ENCODE measurements at regions not wholly inside any gene's neighbourhood (a gene's known extent, or its start where the extent isn't known, plus 50 kb on each side); places are given as distances from the start of the nearest gene placed in this dataset.

DNA sequence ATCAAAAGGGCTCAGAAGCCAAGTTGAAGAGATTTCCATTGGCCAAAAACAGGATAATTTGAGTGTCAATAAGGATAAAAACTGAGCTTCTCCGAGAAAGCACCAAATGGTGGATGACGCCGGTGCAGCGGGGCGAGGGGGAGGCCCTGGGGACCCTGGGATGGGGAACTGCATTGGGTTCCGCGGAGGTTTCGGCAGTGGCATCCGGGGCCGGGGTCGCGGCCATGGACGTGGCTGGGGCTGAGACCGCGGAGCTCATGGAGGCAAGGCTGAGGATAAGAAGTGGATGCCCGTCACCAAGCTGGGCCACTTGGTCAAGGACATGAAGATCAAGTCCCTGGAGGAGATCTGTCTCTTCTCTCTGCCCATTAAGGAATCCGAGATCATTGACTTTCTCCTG lies 97.2 kb downstream of the DMRTA2 start:
- DNase-seq, result no peak
- Histone ChIP-seq H3K36me3 (replicated peaks in 1 of 2; ENCODE audit: control insufficient read depth in 1 of 2, insufficient read depth in 2 of 2, low read length in 1 of 2) (no peaks in the 10 kb centered on the region), H3F3A (replicated peaks; ENCODE audit: insufficient read depth) (no peaks in the 10 kb centered on the region), H3K4me3 (ENCODE audit: low read depth in 2 of 2, low read length in 1 of 2) (no peak overlapping the region), H3K27ac (ENCODE audit: low read depth in 2 of 2, low read length in 1 of 2) (no peak overlapping the region), H4K20me1 (ENCODE audit: insufficient read depth) (no peaks in the 10 kb centered on the region), H3K9me3 (no peaks in the 10 kb centered on the region), H2AFZ (ENCODE audit: low read depth) (no peak overlapping the region), H3K27me3 (ENCODE audit: insufficient read depth) (no peaks in the 10 kb centered on the region), H3K4me1 (ENCODE audit: control insufficient read depth in 1 of 2, insufficient read depth in 2 of 2, low read depth in 1 of 2, low read length in 1 of 2) (peaks cover 0 to 24% of the 10 kb centered on the region in 2 experiments; a peak in 2 of 4 replicates), H3K79me2 (ENCODE audit: insufficient read depth) (no peaks in the 10 kb centered on the region), H3K9ac (no peak overlapping the region), H3K9me2 (no peaks in the 10 kb centered on the region), H3K4me2 (no peak overlapping the region)
- CTCF ChIA-PET, result interaction anchor here (1.0 to 3.5 kb wide), 3 partner anchors 11 to 54 kb away, joined by 5 to 14 read pairs (median 7); no protein-coding TSS in a partner anchor
- POLR2A ChIA-PET, result no interaction called here
- 89% methylated on average over 15 of the region's 17 CpGs for WGBS (ENCODE audit: low lambda C conversion rate)
- TF ChIP-seq, protein P1, sequence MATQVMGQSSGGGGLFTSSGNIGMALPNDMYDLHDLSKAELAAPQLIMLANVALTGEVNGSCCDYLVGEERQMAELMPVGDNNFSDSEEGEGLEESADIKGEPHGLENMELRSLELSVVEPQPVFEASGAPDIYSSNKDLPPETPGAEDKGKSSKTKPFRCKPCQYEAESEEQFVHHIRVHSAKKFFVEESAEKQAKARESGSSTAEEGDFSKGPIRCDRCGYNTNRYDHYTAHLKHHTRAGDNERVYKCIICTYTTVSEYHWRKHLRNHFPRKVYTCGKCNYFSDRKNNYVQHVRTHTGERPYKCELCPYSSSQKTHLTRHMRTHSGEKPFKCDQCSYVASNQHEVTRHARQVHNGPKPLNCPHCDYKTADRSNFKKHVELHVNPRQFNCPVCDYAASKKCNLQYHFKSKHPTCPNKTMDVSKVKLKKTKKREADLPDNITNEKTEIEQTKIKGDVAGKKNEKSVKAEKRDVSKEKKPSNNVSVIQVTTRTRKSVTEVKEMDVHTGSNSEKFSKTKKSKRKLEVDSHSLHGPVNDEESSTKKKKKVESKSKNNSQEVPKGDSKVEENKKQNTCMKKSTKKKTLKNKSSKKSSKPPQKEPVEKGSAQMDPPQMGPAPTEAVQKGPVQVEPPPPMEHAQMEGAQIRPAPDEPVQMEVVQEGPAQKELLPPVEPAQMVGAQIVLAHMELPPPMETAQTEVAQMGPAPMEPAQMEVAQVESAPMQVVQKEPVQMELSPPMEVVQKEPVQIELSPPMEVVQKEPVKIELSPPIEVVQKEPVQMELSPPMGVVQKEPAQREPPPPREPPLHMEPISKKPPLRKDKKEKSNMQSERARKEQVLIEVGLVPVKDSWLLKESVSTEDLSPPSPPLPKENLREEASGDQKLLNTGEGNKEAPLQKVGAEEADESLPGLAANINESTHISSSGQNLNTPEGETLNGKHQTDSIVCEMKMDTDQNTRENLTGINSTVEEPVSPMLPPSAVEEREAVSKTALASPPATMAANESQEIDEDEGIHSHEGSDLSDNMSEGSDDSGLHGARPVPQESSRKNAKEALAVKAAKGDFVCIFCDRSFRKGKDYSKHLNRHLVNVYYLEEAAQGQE (IDR thresholded peaks at IDR 0.05; ENCODE audit: low read depth, low read length), result no peak
- TF ChIP-seq GABPA (IDR thresholded peaks at IDR 0.05; ENCODE audit: low read depth) (no peak), RCOR1 (IDR thresholded peaks at IDR 0.05; ENCODE audit: low read length) (no peak), RFX5 (IDR thresholded peaks at IDR 0.05; ENCODE audit: low read length) (no peak), YY1 (IDR thresholded peaks at IDR 0.05; ENCODE audit: low read depth) (no peak), TEAD4 (IDR thresholded peaks at IDR 0.05; ENCODE audit: borderline replicate concordance, insufficient read depth) (no peak), EP300 (IDR thresholded peaks at IDR 0.05; ENCODE audit: borderline replicate concordance in 1 of 2, low read depth in 1 of 2, low read length in 1 of 2) (no peak), TAF1 (IDR thresholded peaks at IDR 0.05; ENCODE audit: borderline replicate concordance, low read depth, low read length) (no peak), NRF1 (IDR thresholded peaks at IDR 0.05; ENCODE audit: low read depth, low read length) (no peak), MAX (IDR thresholded peaks at IDR 0.05; ENCODE audit: low read depth) (no peak), RAD21 (IDR thresholded peaks at IDR 0.05; ENCODE audit: low read length) (no peak), FOSL2 (IDR thresholded peaks at IDR 0.05; ENCODE audit: borderline replicate concordance, low read depth) (no peak), NFIC (IDR thresholded peaks at IDR 0.05; ENCODE audit: borderline replicate concordance) (no peak)
- TF ChIP-seq, protein P2, sequence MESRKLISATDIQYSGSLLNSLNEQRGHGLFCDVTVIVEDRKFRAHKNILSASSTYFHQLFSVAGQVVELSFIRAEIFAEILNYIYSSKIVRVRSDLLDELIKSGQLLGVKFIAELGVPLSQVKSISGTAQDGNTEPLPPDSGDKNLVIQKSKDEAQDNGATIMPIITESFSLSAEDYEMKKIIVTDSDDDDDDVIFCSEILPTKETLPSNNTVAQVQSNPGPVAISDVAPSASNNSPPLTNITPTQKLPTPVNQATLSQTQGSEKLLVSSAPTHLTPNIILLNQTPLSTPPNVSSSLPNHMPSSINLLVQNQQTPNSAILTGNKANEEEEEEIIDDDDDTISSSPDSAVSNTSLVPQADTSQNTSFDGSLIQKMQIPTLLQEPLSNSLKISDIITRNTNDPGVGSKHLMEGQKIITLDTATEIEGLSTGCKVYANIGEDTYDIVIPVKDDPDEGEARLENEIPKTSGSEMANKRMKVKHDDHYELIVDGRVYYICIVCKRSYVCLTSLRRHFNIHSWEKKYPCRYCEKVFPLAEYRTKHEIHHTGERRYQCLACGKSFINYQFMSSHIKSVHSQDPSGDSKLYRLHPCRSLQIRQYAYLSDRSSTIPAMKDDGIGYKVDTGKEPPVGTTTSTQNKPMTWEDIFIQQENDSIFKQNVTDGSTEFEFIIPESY (IDR thresholded peaks at IDR 0.05; ENCODE audit: borderline replicate concordance, low read depth), result no peak
- TF ChIP-seq, protein P3, sequence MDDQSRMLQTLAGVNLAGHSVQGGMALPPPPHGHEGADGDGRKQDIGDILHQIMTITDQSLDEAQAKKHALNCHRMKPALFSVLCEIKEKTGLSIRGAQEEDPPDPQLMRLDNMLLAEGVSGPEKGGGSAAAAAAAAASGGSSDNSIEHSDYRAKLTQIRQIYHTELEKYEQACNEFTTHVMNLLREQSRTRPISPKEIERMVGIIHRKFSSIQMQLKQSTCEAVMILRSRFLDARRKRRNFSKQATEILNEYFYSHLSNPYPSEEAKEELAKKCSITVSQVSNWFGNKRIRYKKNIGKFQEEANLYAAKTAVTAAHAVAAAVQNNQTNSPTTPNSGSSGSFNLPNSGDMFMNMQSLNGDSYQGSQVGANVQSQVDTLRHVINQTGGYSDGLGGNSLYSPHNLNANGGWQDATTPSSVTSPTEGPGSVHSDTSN (IDR thresholded peaks at IDR 0.05), result no peak
